ENCODE measurements at regions not wholly inside any gene's neighbourhood (a gene's known extent, or its start where the extent isn't known, plus 50 kb on each side); places are given as distances from the start of the nearest gene placed in this dataset.
"Not testable (repeated sequence)": the region's sequence is repeated elsewhere in the genome, so short reads cannot be mapped to it uniquely, and the experiment has no call there.

DNA sequence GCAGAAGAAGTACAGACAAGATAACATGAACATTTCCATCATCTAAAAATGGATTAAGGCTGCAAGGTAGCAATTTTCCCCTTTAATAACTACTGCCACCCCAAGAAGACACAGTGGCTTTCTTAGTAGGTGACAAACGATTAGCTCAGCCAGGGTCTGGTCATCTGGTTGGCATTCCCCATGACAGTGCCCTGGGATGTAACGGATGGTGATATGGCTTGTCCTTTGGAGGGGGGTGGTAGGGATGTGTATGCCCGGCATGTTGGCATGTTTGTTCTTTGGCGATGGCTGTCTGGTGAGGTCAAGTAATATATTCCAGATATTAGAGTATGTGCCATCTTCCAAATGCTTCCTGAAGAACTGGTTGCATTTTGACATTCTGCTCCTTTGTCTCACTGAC lies 135.6 kb upstream of the ZNF536 start:
- DNase-seq (ENCODE audit: low read depth): no peak

DNA sequence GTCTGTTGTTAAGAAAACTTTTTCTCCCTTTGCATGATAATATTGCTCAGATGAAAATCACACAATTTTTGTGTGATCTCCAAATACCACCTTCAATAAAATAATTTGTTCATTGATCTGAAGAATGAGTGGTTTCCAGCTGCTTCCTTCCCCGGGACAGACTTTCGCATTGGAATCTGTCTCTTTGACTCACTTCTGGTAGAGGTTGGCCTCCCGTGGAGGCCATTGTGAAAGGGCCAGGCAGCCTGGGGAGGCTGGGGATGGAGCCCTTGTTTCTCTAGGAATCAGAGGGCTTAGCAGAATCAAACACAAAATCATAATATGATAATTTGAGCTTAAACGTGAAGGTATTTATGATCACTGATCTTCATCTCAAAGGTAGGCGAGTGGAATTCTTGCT lies 135.0 kb upstream of the ZNF536 start:
- no peak for DNase-seq (ENCODE audit: low read depth)

DNA sequence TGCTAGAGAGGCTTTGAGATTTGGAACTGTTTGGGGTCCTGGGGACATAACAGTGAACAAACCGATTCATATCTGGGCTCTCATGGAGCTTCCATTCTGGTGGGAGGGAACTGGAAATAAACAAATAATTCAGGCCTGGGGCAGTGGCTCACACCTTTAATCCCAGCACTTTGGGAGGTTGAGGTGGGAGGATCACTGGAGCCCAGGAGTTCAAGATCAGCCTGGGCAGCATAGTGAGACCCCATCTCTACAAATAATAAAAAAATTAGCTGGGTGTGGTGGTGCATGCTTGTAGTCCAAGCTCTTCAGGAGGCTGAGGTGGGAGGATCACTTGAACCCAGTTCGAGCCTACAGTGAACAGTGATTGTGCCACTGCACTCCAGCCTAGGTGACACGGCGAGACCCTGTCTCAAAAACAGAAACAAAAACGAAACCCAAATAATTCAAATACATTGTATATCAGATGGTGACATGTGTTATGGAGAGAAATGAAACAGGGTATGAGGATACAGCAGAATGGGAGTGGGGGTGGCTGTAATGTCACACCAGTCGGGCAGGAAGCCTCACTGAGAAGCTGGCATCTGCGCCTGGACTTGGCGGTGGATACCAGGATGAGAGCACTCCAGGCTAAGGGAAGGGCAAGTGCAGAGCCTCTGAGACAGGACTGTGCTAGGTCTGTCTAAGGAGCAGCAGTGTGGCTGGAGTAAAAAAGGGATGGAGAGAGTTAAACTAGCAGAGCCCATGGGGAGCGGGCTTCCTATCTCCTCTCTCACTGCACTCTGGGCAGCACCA lies 131.1 kb upstream of the ZNF536 start:
- DNase-seq (ENCODE audit: low read depth): no peak

- no peak for DNase-seq (ENCODE audit: low read depth)
Observed at GRCh38 chr19:30244533-30244932, 127.7 kb upstream of the ZNF536 start.

GRCh38 chr19:30245401-30246039 lies 126.7 kb upstream of the ZNF536 start:
- no peak for DNase-seq (ENCODE audit: low read depth)

- DNase-seq (ENCODE audit: low read depth): no peak
Observed at GRCh38 chr19:30249911-30250310, 122.3 kb upstream of the ZNF536 start.

DNA sequence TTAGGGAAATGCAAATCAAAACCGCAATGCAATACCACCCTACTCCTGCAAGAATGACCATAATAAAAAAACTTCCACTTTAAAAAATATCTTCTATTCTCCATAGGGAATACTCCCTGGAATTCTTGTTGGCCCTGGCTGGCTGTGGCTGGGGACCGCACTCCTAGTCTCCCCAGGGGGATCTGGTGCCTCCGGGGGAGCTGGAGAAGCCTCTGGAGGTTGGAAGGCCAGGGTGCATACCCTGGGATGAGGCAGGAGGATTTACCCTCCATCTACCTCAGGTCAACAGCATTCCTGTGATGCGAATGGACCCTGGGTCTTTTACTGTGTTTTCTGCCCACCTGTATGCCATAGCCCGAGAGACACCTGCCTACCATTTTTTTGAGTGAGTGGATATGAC lies 120.0 kb upstream of the ZNF536 start:
- no peak for DNase-seq (ENCODE audit: low read depth)

DNA sequence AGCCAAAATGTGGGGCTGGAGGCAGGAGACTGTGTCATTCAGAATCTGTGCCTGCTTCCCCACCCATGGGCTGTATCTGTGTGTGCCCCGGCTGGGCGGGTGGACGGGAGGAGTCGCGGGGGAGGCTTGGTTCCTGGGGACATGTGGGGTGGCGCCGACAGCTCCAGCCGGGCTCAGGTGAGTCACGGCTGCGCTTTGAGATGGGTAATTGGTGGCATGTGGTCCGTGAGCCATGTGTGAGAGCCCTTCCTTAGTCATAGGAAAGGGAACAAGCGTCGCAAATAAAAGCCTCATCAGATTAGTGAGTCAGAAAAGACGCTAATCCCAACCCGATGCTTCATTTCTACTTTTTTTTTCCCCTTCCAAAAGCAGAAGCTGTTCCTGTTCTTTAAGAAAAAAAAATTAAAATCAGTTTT lies 118.6 kb upstream of the ZNF536 start:
- DNase-seq (ENCODE audit: low read depth): no peak

GRCh38 chr19:30254158-30254557 lies 118.0 kb upstream of the ZNF536 start:
- no peak for DNase-seq (ENCODE audit: low read depth)

GRCh38 chr19:30254789-30255188 lies 117.4 kb upstream of the ZNF536 start:
- no peak for DNase-seq (ENCODE audit: low read depth)

GRCh38 chr19:30255791-30256495 lies 116.2 kb upstream of the ZNF536 start:
- no peak for DNase-seq (ENCODE audit: low read depth)

GRCh38 chr19:30256496-30256850 lies 115.7 kb upstream of the ZNF536 start:
- no peak for DNase-seq (ENCODE audit: low read depth)

- DNase-seq (ENCODE audit: low read depth): no peak
Observed at GRCh38 chr19:30263830-30264381, 108.3 kb upstream of the ZNF536 start.

DNA sequence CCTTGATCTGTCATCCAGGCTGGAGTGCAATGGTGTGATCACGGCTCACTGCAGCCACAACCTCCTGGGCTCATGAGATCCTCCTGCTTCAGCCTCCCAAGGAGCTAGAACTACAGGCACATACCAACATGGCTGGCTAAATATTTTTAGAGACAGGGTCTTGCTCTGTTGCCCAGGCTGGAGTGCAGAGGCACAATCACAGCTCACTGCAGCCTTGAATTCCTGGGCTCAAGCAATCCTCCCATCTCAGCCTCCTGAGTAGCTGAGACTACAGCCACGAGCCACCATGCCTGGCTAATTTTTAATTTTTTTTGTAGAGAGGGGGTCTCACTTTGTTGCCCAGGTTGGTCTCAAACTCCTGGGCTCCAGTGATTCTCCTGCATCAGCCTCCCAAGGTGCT lies 106.3 kb upstream of the ZNF536 start:
- DNase-seq (ENCODE audit: low read depth): not testable (repeated sequence)

DNA sequence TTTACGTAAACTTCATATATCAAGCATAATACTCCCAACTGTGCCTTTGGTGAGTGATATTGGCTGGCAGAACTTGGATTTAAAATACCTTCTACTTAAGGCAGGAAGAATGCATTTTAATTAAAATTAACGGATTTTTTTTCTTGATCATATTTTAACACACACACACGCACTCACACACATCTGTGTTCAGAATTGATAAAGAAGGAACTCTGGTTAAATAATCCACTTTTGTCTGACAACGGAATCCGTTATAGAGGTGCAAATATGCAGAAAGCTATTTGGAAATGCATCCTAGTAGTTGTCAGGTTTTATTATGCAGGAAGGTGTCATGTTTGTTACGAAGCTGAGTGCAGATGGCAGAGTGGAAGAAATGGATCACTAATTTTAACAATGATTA lies 105.5 kb upstream of the ZNF536 start:
- no peak for DNase-seq (ENCODE audit: low read depth)

- no peak for DNase-seq (ENCODE audit: low read depth)
Observed at GRCh38 chr19:30267332-30267731, 104.9 kb upstream of the ZNF536 start.

- no peak for DNase-seq (ENCODE audit: low read depth)
Observed at GRCh38 chr19:30268601-30269000, 103.6 kb upstream of the ZNF536 start.

- DNase-seq (ENCODE audit: low read depth): no peak
Observed at GRCh38 chr19:30269638-30270037, 102.5 kb upstream of the ZNF536 start.

- DNase-seq (ENCODE audit: low read depth): no peak
Observed at GRCh38 chr19:30271816-30272215, 100.4 kb upstream of the ZNF536 start.

GRCh38 chr19:30272554-30272953 lies 99.6 kb upstream of the ZNF536 start:
- DNase-seq (ENCODE audit: low read depth): no peak

- no peak for DNase-seq (ENCODE audit: low read depth)
Observed at GRCh38 chr19:30273184-30273583, 99.0 kb upstream of the ZNF536 start.

GRCh38 chr19:30274987-30275386 lies 97.2 kb upstream of the ZNF536 start:
- DNase-seq (ENCODE audit: low read depth): no peak

All from activated T-cell treated with anti-CD3 and anti-CD28 coated beads for 24 hours (primary cell).